Natural killer cell (primary cell): ENCODE measurements at regions not wholly inside any gene's neighbourhood (a gene's known extent, or its start where the extent isn't known, plus 50 kb on each side); places are given as distances from the start of the nearest gene placed in this dataset.

ENCODE experiments used
- ATAC-seq, 3 donors: fragments of 150-1000 bp in 2 of 3; fragments of 200-7000 bp in 1 of 3; cut with Tn5 transposase; 1 replicate in 1 of 3; 2 replicates in 2 of 3; pipeline ENCODE4 v1.10.0; 2021; ENCODE audit warnings: mild to moderate bottlenecking in 2 of 3, moderate library complexity in 2 of 3
- DNase-seq, 2 donors: peaks; one replicate each; pipeline versions ENCODE4 v3.0.0 to v3.0.0-alpha.2; 2013 to 2021; ENCODE audit warnings: mixed read lengths in 1 of 2
- H3K27ac ChIP-seq: one replicate; pipeline ENCODE4 v1.5.1; 2013; ENCODE audit warnings: mild to moderate bottlenecking, low read length
- H3K27me3 ChIP-seq: one replicate; pipeline ENCODE4 v1.6.1; 2013; ENCODE audit warnings: low read length; ENCODE audit not compliant: control insufficient read depth, insufficient read depth
- H3K36me3 ChIP-seq: one replicate; pipeline ENCODE4 v1.6.1; 2013; ENCODE audit warnings: low read length; ENCODE audit not compliant: control insufficient read depth, insufficient read depth
- H3K4me1 ChIP-seq: one replicate; pipeline ENCODE4 v1.6.1; 2013; ENCODE audit warnings: low read length; ENCODE audit not compliant: control insufficient read depth, insufficient read depth
- H3K4me3 ChIP-seq: one replicate; pipeline ENCODE4 v1.5.1; 2013; ENCODE audit warnings: low read length
- H3K9me3 ChIP-seq: one replicate; pipeline ENCODE4 v1.6.1; 2013; ENCODE audit warnings: low read length; ENCODE audit not compliant: control insufficient read depth, insufficient read depth
- H3K27ac Mint-ChIP-seq, 2 donors: one replicate each; pipeline ENCODE4 v1.8.0; 2022; ENCODE audit warnings: mild to moderate bottlenecking in 2 of 2, mixed read lengths in 2 of 2, moderate library complexity in 1 of 2
- H3K27me3 Mint-ChIP-seq, 2 donors: one replicate each; pipeline ENCODE4 v1.8.0; 2022; ENCODE audit warnings: low read depth in 2 of 2, mixed read lengths in 2 of 2
- H3K36me3 Mint-ChIP-seq: one replicate; pipeline ENCODE4 v1.8.0; 2022; ENCODE audit warnings: mixed read lengths
- H3K4me1 Mint-ChIP-seq, 2 donors: one replicate each; pipeline ENCODE4 v1.8.0; 2022; ENCODE audit warnings: mixed read lengths in 2 of 2
- H3K4me3 Mint-ChIP-seq: one replicate; pipeline ENCODE4 v1.8.0; 2022; ENCODE audit warnings: mild to moderate bottlenecking, moderate library complexity, mixed read lengths
- H3K9me3 Mint-ChIP-seq, 2 donors: one replicate each; pipeline ENCODE4 v1.8.0; 2022; ENCODE audit warnings: mixed read lengths in 2 of 2
- WGBS: methylation state at CpG from one replicate; pipeline ENCODE4 v1.1.7; 2013; ENCODE audit warnings: missing lambda C conversion rate; ENCODE audit not compliant: insufficient coverage; 5-methylcytosine and 5-hydroxymethylcytosine counted together
- intact Hi-C: fragments of 100-400 bp; cut with micrococcal nuclease; formaldehyde crosslinking; loops from one replicate; pipeline ENCODE4 v1.14.2; 2022
- TF ChIP-seq, protein P1 (sequence below): fragments of 200-600 bp; IDR thresholded peaks from one replicate; pipeline ENCODE4 v1.8.0; 2022; ENCODE audit warnings: antibody characterized with exemption

GRCh38 chr5:89435347-89435746, 552.4 kb upstream of the MEF2C start:
- Histone ChIP-seq H3K27me3 (no peaks in the 10 kb centered on the region), H3K4me3 (no peak overlapping the region), H3K27ac (peak overlapping the region; percentile 34), H3K4me1 (no peaks in the 10 kb centered on the region), H3K9me3 (no peaks in the 10 kb centered on the region), H3K36me3 (no peaks in the 10 kb centered on the region)
- ATAC-seq (no peak), DNase-seq (no peak)
- 53% methylated on average over 3 of the region's 4 CpGs for WGBS
- no peak overlapping the region for H3K4me3 Mint-ChIP-seq
- H3K9me3 Mint-ChIP-seq, result no peaks in the 10 kb centered on the region
- H3K4me1 Mint-ChIP-seq, result peaks cover 16 to 19% of the 10 kb centered on the region in 2 donors
- TF ChIP-seq, protein P1, sequence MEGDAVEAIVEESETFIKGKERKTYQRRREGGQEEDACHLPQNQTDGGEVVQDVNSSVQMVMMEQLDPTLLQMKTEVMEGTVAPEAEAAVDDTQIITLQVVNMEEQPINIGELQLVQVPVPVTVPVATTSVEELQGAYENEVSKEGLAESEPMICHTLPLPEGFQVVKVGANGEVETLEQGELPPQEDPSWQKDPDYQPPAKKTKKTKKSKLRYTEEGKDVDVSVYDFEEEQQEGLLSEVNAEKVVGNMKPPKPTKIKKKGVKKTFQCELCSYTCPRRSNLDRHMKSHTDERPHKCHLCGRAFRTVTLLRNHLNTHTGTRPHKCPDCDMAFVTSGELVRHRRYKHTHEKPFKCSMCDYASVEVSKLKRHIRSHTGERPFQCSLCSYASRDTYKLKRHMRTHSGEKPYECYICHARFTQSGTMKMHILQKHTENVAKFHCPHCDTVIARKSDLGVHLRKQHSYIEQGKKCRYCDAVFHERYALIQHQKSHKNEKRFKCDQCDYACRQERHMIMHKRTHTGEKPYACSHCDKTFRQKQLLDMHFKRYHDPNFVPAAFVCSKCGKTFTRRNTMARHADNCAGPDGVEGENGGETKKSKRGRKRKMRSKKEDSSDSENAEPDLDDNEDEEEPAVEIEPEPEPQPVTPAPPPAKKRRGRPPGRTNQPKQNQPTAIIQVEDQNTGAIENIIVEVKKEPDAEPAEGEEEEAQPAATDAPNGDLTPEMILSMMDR, result no peak
- no peak overlapping the region for H3K27ac Mint-ChIP-seq
- no peaks in the 10 kb centered on the region for H3K36me3 Mint-ChIP-seq
- H3K27me3 Mint-ChIP-seq, result no peaks in the 10 kb centered on the region
- intact Hi-C loops, result no loop called here

GRCh38 chr5:89428624-89429023, 545.6 kb upstream of the MEF2C start:
- TF ChIP-seq, protein P1, result no peak
- ATAC-seq (no peak), DNase-seq (no peak)
- peaks cover 14 to 17% of the 10 kb centered on the region in 2 donors for H3K4me1 Mint-ChIP-seq
- Histone ChIP-seq H3K9me3 (no peaks in the 10 kb centered on the region), H3K4me3 (no peak overlapping the region), H3K27me3 (no peaks in the 10 kb centered on the region), H3K4me1 (no peaks in the 10 kb centered on the region), H3K36me3 (no peaks in the 10 kb centered on the region), H3K27ac (no peak overlapping the region)
- no peak overlapping the region for H3K27ac Mint-ChIP-seq
- intact Hi-C loops, result no loop called here
- H3K27me3 Mint-ChIP-seq, result no peaks in the 10 kb centered on the region
- no CpG with 5 or more reads among the region's 1 CpG for WGBS
- no peaks in the 10 kb centered on the region for H3K9me3 Mint-ChIP-seq
- no peak overlapping the region for H3K4me3 Mint-ChIP-seq
- no peaks in the 10 kb centered on the region for H3K36me3 Mint-ChIP-seq

DNA sequence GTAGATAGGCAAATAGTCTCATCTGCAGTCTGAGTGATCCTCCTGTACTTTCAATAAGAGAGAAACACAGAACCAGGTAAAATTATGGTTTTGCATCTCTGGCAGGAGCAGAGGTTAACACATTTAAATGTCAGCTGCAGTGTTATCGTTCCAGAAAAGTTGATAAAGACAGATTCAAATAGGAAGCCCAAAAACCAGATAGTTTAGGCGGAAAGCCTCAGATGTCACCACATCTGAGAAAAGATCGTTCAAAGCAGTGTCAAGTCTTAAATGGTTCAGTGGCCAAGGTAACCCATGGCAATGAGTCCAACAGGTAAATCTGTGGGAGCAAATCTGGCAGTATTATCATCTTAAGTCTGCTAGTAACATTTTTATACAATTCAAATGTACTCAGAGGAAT, 542.1 kb upstream of the MEF2C start:
- no peaks in the 10 kb centered on the region for H3K36me3 ChIP-seq
- H3K4me3 ChIP-seq, result no peak overlapping the region
- peaks cover 19 to 23% of the 10 kb centered on the region in 2 donors for H3K4me1 Mint-ChIP-seq
- H3K9me3 Mint-ChIP-seq, result no peaks in the 10 kb centered on the region
- DNase-seq (no peak), ATAC-seq (peak in 2 of 3 donors; percentile 29 to 63)
- no peaks in the 10 kb centered on the region for H3K4me1 ChIP-seq
- intact Hi-C loops, result no loop called here
- H3K36me3 Mint-ChIP-seq, result no peaks in the 10 kb centered on the region
- H3K27ac ChIP-seq, result no peak overlapping the region
- H3K9me3 ChIP-seq, result no peaks in the 10 kb centered on the region
- H3K4me3 Mint-ChIP-seq, result no peak overlapping the region
- H3K27me3 Mint-ChIP-seq, result no peaks in the 10 kb centered on the region
- H3K27ac Mint-ChIP-seq, result peak overlapping the region in 1 of 2 donors; percentile 38
- H3K27me3 ChIP-seq, result no peaks in the 10 kb centered on the region
- WGBS, result 11% methylated on average over 3 of the region's 3 CpGs
- TF ChIP-seq, protein P1, result no peak

DNA sequence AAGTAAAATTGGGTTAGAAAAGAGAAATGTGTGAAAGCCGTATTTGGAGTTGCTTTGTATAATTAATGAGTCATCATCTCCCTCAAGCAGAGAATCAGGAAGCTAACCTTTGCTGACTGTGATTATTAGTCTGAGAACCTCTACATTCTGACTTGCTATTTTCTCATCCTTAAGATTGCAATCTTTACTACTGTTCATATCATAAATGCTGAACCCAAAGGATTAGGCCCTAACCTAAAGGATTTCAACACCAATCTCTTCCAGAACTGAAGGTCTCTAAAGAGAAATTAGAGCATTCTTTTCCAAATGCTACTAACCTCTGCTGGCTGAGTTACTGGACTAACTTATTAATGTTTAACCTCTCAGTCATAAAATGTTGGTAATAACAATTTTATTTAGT, 538.1 kb upstream of the MEF2C start:
- peaks cover 19 to 28% of the 10 kb centered on the region in 2 donors for H3K4me1 Mint-ChIP-seq
- no peaks in the 10 kb centered on the region for H3K9me3 ChIP-seq
- DNase-seq (no peak), ATAC-seq (peak; percentile 50 to 57 (median 52))
- H3K36me3 ChIP-seq, result no peaks in the 10 kb centered on the region
- H3K4me1 ChIP-seq, result no peaks in the 10 kb centered on the region
- intact Hi-C loops, result no loop called here
- H3K4me3 Mint-ChIP-seq, result no peak overlapping the region
- no peaks in the 10 kb centered on the region for H3K27me3 ChIP-seq
- no CpG with 5 or more reads among the region's 1 CpG for WGBS
- no peak overlapping the region for H3K4me3 ChIP-seq
- no peaks in the 10 kb centered on the region for H3K27me3 Mint-ChIP-seq
- TF ChIP-seq, protein P1, result no peak
- peaks cover 0 to 5% of the 10 kb centered on the region in 2 donors for H3K9me3 Mint-ChIP-seq
- peak overlapping the region; percentile 16 to 29 for H3K27ac Mint-ChIP-seq
- no peak overlapping the region for H3K27ac ChIP-seq
- H3K36me3 Mint-ChIP-seq, result peaks cover 4% of the 10 kb centered on the region
